GM19025 (cell line): ENCODE measurements at regions not wholly inside any gene's neighbourhood (a gene's known extent, or its start where the extent isn't known, plus 50 kb on each side); places are given as distances from the start of the nearest gene placed in this dataset.
"Not testable (repeated sequence)": the region's sequence is repeated elsewhere in the genome, so short reads cannot be mapped to it uniquely, and the experiment has no call there.

Source experiments
- ATAC-seq: cut with Tn5 transposase; IDR thresholded peaks from one replicate; pipeline ENCODE4 v1.9.1; 2021; ENCODE audit warnings: mild to moderate bottlenecking, low read depth, moderate library complexity; ENCODE audit not compliant: unreplicated experiment

DNA sequence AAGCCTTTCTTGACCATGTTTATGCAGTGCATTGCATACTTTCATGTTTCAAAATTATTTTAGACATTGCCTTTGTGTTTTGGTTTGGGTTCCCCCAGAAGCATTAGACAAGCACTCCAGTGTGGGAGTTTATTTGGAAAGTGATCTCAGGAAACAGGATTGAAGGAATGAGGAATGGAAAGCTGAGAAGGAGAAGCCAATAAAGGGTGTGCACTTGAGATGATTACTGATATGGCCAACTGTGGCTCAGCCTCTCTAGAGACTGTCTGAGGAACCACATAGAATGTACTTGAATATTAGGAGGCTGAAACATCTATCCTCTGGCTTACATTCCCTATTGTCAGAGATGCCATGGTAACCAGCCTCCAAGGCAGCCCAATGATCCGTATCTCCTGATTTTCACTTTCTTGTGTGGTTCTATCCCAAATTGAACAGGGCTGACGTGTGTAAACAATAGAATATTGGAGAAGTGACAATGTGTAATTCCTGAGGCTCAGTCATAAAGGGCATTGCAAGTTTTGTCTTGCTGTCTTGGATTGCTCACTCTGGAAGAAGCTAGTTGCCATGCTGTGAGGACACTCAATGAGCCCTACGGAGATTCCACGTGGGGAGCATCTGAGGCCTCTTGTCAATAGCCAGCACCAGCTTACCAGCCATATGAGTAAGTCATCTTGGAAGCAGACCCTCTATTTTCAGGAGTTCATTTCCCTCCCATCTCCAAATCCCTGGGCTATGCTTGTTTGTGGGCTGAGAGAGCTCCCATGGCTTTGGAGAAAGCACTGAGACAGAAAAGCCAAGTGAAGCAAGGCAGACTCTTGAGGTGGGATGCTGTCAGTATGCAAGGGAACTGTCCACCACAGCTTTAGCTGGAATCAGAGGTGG lies 84.7 kb downstream of the SCN11A start:
- ATAC-seq = no peak

DNA sequence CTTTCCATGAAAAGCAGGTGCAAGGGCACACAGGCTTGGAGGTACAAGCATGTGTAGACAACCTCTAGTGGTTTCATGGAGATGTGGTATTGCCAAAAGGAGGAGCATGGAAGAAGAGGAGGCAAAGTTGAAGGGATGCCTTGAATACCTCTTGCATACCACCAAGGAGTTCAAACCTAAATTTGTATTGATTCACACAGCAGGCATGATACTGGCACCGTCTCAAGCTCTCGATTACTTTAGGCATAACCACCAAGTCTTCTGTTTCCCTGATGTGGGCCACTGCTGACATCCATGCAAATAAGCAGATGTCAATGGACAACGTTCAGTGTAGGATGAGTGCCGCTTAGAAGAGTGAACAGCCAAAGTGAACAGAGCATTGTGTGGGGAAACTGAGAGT lies 87.1 kb downstream of the SCN11A start:
- ATAC-seq = no peak

DNA sequence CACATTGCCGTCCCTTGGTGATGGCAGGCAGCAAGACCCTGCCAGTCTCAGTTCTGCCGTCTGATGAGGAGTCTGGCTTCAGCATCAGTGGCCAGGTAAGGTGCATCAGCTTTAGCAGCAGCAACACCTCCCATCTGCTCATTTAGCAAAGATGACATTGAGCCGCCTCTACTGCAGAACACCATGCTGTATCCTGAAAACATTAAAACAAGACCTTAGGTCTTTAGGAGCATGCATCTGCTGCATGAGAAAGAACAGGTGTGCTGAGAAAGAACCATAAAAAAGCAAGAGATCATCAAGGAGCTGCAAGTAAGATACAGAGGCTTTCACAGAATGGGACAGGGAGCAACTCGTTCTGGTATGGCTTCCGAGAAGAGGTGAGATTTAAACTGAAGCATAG lies 87.5 kb downstream of the SCN11A start:
- no peak for ATAC-seq

DNA sequence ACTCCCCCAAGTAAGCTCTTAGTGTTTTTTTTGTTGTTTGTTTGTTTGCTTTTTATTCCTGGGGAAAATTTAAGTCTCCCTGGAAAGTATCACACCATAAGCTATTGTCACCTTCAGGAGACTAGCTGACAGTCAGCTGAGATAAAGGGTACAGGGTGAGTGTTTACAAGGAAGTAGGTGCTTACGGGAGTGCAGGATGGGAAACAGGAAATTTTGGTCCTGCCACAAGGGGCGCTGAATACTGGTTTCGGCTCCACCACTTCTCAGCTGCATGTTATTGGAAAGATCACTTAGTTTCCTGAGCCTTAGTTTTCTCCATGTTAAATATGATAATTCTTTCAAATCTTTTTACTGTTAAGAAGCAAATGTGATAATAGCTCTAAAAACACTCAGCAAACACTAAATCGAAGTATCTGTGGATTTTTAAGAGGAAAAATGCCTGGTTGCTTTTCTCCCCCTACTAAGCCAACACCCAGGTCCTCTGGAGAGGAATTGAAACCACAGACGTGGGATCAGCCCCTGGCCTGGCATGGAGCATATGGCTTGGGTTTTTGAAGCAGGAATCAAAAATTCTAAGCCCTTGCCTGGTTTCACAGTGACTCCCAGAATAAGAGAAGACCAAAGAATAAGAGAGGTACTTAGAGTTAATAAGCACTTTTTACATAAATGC lies 90.7 kb downstream of the SCN11A start:
- ATAC-seq = no peak

DNA sequence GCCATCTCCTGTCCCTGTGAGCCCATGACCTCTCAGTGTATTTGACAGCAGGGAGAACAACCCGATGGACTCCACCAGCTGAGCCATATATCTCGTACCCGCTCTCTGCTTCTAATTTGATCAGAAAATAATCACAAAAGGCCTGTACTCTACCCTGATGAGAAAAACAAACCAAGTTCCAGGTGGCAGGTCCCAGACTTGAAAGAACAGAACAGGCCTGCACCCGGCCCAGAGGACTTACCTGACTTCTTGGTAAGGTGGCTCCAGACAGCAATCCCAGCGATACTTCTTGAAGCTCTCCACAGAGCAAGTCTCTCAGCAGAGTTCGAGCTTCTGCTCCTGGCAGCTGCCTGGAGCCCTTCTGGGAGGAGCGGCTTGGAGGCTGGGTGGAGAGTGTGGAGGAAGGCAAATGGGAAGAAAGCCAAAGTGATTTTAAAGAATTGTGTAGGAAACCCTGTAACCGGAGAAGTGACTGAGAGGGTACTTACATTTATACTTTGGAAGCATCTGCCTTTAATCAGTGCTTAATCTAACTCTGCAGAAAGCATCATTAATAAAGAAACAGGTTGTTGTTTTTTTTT lies 91.6 kb downstream of the SCN11A start:
- no peak for ATAC-seq

DNA sequence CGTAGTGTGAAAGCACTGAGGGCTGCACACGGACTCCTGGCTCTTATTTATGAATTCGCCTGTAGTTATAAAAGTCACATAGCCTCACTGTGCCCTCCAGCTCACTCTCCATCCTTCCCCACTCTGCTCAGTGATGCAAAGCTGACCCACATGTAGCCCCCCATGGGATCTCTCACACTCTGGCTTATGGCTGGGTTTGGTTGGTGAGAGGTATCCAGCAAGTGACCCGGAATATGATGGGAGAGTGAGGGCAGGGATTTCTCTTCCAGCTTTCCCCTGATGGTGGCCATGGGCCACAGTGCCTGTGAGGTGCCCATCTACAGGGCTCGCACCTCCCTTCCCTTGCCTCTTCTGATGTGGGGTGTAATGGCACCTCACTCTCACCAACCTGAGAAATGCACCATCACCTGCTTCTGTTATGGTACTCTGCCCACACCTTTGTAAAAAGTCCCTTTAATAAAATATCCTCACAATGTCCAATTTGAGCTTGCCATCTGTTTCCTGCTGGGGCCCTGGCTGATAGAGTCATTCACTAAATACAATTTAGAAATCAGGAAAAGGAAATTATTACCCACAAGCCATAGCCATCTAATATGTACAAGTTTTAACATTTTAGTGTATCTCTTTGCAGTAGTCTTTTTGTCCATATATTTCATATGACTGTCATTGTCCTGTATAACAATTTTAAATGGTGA lies 93.6 kb downstream of the SCN11A start:
- no peak for ATAC-seq

DNA sequence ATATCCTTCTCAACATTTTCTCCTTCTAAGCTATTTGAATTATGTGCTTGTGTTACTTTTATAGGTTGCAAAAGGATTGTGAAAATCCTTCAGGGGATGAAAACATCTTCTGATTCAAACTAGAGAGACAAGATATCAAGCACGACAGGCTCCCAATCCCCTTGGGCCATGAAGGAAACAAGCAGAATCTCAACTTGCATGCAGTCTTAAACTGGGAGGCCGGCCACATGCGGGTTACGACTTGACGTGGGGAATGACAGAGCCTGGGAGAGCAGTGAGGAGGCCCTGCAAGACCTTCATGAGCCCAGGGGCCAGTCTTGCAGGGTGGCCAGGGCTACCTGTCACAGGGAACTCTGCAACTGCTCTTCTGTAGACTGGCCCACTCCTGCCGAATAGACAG lies 94.4 kb downstream of the SCN11A start:
- ATAC-seq = no peak

DNA sequence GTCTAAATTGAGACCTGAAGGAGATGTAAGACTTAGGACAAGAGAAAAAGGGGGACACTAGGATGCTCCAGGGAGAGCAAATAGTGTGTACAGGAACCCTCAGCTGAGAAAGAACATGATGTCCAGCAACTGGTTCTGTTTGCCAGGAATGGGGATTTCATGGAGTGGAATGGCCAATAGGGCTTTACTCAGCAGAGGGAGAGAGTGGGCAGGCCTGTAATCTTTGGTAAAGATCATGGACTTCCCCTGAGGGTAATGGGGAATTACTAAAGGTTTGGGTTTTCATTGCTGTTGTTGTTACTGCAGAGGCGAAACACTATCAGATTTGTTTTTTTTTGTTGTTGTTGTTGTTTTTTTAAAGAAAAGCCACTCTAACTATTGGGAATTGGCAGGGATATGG lies 99.0 kb downstream of the SCN11A start:
- no peak for ATAC-seq

DNA sequence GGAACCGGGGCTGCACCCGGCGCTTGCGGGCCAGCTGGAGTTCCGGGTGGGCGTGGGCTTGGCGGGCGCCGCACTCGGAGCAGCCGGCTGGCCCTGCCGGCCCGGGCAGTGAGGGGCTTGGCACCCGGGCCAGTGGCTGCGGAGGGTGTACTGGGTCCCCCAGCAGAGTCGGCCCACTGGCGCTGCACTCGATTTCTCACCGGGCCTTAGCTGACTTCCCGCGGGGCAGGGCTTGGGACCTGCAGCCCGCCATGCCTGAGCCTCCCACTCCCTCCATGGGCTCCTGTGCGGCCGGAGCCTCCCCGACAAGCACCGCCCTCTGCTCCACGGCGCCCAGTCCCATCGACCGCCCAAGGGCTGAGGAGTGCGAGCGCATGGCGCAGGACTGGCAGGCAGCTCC lies 100.6 kb downstream of the SCN11A start:
- not testable (repeated sequence) for ATAC-seq

DNA sequence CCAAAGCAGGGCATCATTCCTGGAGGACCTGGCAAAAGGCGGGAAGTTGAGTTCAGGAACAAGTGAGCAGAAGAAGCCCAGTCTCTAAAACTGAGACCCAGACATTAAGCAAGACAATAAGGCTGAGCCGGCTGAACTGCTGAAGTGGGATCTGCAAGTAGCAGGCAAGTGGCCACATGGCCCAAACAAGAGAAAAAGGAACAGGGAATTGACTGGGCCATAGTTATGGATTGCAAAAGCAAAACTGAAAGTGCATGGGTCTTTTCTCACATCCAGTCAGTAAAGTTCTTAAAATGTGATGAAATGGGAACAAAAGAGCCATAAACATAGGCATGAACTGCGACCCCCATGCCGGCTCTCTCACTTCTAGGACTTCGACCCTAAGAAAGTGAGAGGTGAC lies 101.2 kb downstream of the SCN11A start:
- ATAC-seq = no peak

DNA sequence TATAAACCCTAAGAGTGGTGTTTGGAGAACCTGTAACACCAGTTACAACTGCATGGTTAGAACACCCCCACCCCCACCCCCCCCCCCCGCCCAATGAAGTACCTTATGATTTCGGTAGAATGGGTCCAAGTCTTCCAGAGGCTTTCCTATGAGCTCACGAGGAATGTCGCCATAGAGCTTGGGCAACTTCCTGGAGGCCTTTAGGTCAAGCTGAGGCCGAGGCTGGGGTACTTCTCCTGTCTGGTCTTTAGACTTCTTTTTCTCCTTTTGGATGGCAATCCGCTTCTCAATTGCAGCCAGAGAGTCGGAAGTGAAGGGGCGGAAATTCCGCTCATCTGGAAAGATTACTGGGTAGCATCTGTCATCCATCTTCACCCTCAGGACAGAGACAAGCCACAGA lies 101.8 kb downstream of the SCN11A start:
- no peak for ATAC-seq

DNA sequence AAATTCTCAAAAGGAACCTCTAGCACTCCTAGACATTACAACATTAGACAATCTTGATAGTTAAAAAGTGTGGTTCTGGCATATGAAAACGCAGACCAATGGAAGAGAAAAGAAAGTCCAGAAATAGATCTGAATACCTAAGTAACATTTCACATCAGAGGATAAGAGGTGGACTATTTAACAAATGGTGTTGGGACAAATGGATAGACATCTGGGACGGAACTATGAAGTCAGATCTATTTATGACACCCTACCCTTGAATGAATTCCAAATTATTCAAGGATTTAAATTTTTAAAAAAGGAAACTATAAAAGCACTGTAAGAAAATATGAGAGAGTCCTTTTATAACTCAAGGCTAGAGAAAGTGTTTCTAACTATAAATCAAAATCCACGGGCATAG lies 111.3 kb downstream of the SCN11A start:
- ATAC-seq = no peak

DNA sequence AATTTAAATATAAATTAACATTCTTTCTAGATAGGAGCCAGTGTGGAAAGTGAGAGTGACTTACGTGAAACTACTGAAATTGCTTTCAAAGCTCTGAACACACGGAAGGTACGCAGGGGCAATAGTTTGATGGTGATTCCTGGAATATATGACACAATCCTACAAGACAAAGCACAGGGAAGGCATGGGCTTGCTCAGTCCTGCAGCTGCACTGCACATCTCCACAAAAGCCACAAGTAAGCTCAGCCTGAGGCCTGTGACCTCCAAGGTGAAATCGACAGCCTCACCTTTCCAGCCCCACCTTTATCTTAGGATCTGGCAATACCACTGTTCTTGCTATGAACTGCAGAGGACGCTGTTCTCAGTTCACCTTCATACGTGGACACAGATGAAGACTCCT lies 109.3 kb upstream of the SCN10A start:
- ATAC-seq = no peak

DNA sequence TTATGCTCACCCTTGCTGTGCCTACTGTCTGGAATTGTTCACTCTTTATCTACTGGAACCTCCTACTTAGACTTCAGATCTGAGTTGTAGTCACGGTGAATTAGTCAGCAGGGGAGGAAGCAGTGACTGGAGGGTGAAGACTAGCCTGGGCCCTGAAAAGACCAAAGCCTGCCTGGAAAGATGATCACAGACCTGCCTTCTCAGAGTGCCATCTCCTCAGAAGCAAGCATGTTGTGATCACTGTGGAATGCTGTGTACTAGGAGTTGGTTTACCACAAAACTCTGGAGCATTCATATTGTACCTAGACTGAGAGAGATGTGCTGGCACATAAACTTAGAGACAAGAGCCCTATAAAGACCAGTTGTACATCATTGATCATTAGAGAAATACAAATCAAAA lies 100.7 kb upstream of the SCN10A start:
- no peak for ATAC-seq

DNA sequence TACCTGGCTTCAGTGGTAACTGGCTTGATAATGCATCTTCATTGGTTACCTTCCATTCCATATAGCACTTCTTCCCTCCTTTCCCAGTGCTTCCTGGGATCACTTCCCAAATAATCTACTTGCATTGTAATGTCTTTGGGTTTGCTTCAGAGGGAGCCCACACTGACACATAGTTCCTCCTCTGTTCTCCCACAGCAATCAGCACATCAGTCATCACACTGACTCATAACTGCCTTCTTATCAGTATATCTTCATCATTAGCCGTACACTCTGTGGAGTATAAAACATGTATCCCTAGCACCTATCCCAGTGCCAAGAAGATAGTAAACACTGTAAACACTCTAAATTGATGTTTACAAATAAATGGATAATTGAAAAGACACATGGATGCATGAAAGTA lies 91.4 kb upstream of the SCN10A start:
- ATAC-seq = no peak

DNA sequence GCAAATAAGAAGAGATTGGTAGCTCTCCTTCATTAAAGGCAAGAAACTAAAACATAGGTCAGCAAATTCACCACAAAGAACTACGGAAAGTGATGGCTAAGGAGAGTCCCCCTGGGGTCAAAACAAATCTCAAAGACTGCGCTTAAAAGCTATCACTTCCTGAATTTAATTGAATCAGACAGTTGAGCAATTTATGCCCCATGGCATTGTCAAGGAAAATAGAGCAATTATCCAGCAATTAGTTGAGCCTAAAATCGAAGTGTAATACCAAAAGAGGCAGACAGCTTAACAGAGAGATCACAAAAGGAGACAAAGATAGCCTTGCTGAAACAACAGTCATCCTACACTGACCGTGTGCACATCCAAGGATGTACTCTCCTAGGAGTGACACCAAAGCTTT lies 74.4 kb upstream of the SCN10A start:
- no peak for ATAC-seq

DNA sequence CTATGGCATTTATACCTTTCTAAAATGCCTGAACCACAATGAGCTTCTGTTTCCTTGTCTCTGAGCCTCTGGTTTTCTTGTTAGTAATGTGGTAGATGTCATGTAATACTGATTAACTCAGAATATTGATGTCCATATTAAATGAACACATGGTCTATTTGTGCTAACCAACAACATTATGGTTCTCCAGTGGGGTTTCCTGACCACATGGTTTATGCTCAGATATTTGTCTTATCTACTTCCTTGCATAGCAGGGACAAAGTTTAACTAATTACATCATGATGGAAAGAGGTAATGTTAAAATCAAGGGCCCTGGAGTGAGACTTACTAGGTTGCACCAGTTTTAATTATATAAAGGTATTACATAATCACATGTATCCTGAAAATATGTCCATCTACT lies 62.6 kb upstream of the SCN10A start:
- ATAC-seq = no peak
